ENCODE measurements at regions not wholly inside any gene's neighbourhood (a gene's known extent, or its start where the extent isn't known, plus 50 kb on each side); places are given as distances from the start of the nearest gene placed in this dataset.
"Not testable (repeated sequence)": the region's sequence is repeated elsewhere in the genome, so short reads cannot be mapped to it uniquely, and the experiment has no call there.

GRCh38 chrX:112577146-112577545 lies 102.6 kb downstream of the LHFPL1 start:
- no peak for DNase-seq

- DNase-seq, result no peak
These were observed 108.3 kb downstream of the LHFPL1 start for GRCh38 chrX:112571388-112571787.

GRCh38 chrX:112555831-112556230 lies 123.9 kb downstream of the LHFPL1 start:
- DNase-seq, result no peak

GRCh38 chrX:112545051-112545450 lies 134.7 kb downstream of the LHFPL1 start:
- no peak for DNase-seq

- no peak for DNase-seq
These were observed 143.2 kb downstream of the LHFPL1 start for GRCh38 chrX:112536544-112536943.

GRCh38 chrX:112527903-112528302 lies 151.8 kb downstream of the LHFPL1 start:
- no peak for DNase-seq

- DNase-seq, result no peak
These were observed 158.1 kb downstream of the LHFPL1 start for GRCh38 chrX:112521676-112522075.

GRCh38 chrX:112520124-112520523 lies 159.6 kb downstream of the LHFPL1 start:
- DNase-seq, result no peak

- peak; percentile 3 for DNase-seq
These were observed 166.6 kb downstream of the LHFPL1 start for GRCh38 chrX:112513154-112513553.

- DNase-seq, result no peak
These were observed 167.2 kb downstream of the LHFPL1 start for GRCh38 chrX:112512509-112512908.

GRCh38 chrX:112510629-112511028 lies 169.1 kb downstream of the LHFPL1 start:
- DNase-seq, result no peak

GRCh38 chrX:112477653-112478052 lies 202.1 kb downstream of the LHFPL1 start:
- no peak for DNase-seq

GRCh38 chrX:112473654-112474053 lies 206.1 kb downstream of the LHFPL1 start:
- DNase-seq, result no peak

- no peak for DNase-seq
These were observed 209.2 kb downstream of the LHFPL1 start for GRCh38 chrX:112470551-112470950.

- DNase-seq, result not testable (repeated sequence)
These were observed 217.7 kb downstream of the LHFPL1 start for GRCh38 chrX:112461949-112462450.

GRCh38 chrX:112457788-112458187 lies 221.9 kb downstream of the LHFPL1 start:
- DNase-seq, result no peak

GRCh38 chrX:112450810-112451209 lies 228.9 kb downstream of the LHFPL1 start:
- no peak for DNase-seq

- DNase-seq, result no peak
These were observed 239.5 kb downstream of the LHFPL1 start for GRCh38 chrX:112440277-112440676.

- no peak for DNase-seq
These were observed 255.6 kb downstream of the LHFPL1 start for GRCh38 chrX:112424166-112424565.

GRCh38 chrX:112391313-112391712 lies 288.4 kb downstream of the LHFPL1 start:
- DNase-seq, result no peak

GRCh38 chrX:112381649-112382298 lies 298.0 kb downstream of the LHFPL1 start:
- not testable (repeated sequence) for DNase-seq

GRCh38 chrX:112380541-112381278 lies 298.1 kb upstream of the TRPC5 start:
- no peak for DNase-seq

GRCh38 chrX:112377481-112377880 lies 294.9 kb upstream of the TRPC5 start:
- no peak for DNase-seq

- no peak for DNase-seq
These were observed 285.8 kb upstream of the TRPC5 start for GRCh38 chrX:112368371-112368770.
